ENCODE measurements at regions not wholly inside any gene's neighbourhood (a gene's known extent, or its start where the extent isn't known, plus 50 kb on each side); places are given as distances from the start of the nearest gene placed in this dataset.

DNA sequence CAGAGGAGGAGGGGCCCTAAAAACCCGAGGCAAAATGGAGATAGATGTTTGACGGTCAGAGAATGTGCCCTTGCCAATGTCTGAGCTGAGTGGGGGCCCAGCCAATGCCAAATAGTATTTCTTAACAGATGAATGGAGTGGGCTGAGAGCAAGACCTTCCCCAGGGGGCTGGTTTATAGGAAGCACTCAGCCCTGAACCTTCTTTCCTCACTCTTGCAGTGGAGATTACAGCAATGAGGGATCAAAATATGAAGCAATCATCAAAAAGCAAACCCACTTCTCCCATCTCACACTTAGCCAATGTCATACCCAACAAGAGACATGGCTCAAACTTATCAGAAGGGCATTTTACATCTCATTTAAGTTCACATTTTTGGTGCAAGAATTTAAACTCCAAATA is 350.3 kb downstream of the GADD45G start:
- H3K79me1 ChIP-seq (ENCODE audit: low read depth, low read length): no peaks in the 10 kb centered on the region
- DNase-seq (ENCODE audit: low spot score): no peak
- no CpG with 5 or more reads among the region's 2 CpGs for WGBS, 2 donors (ENCODE audit: extremely low coverage in 2 of 2, insufficient read length in 2 of 2, insufficient replicate concordance in 1 of 2)
- no peaks in the 10 kb centered on the region for H3K9me3 ChIP-seq (replicated peaks in 1 of 2; ENCODE audit: control insufficient read depth in 2 of 2, insufficient read depth in 1 of 2, low read depth in 1 of 2, low read length in 2 of 2)
- H3K14ac ChIP-seq (ENCODE audit: low read length): no peak overlapping the region
- H3K4me2 ChIP-seq (ENCODE audit: insufficient read depth, low read length, poor library complexity, severe bottlenecking): no peak overlapping the region
- no peaks in the 10 kb centered on the region for H3K4me1 ChIP-seq (ENCODE audit: control insufficient read depth in 2 of 2, insufficient read depth in 1 of 2, low read depth in 1 of 2, low read length in 2 of 2)
- no peak overlapping the region for H4K91ac ChIP-seq (ENCODE audit: low read depth, low read length, poor library complexity)
- H3K4me3 ChIP-seq (ENCODE audit: low read length in 2 of 2): no peak overlapping the region
- H2AFZ ChIP-seq (ENCODE audit: low read length): no peak overlapping the region
- no peak overlapping the region for H3K18ac ChIP-seq (ENCODE audit: low read length)
- no peaks in the 10 kb centered on the region for H3K36me3 ChIP-seq (replicated peaks in 1 of 2; ENCODE audit: control insufficient read depth in 2 of 2, insufficient read depth in 2 of 2, low read length in 2 of 2)
- H3K27me3 ChIP-seq (ENCODE audit: control insufficient read depth in 3 of 3, insufficient read depth in 3 of 3, low read depth in 1 of 3, low read length in 3 of 3): no peaks in the 10 kb centered on the region
- H2AK5ac ChIP-seq (ENCODE audit: low read depth, low read length): no peak overlapping the region
- no peak overlapping the region for H3K4ac ChIP-seq (ENCODE audit: low read length)
- H3K9ac ChIP-seq (ENCODE audit: low read depth, low read length, poor library complexity): no peak overlapping the region
- H2BK120ac ChIP-seq (ENCODE audit: low read depth, low read length): no peak overlapping the region
- no peak overlapping the region for H3K23ac ChIP-seq (ENCODE audit: low read depth, low read length, poor library complexity)
- H4K8ac ChIP-seq (ENCODE audit: low read depth, low read length): no peak overlapping the region
- no peak overlapping the region for H3K27ac ChIP-seq (replicated peaks; ENCODE audit: low read length)
- no peak overlapping the region for H2BK15ac ChIP-seq (ENCODE audit: low read length)
- H2BK12ac ChIP-seq (ENCODE audit: low read length): no peak overlapping the region
- no peak overlapping the region for H2BK5ac ChIP-seq (ENCODE audit: low read length)

- Histone ChIP-seq H3K9me3 (replicated peaks in 1 of 2; ENCODE audit: control insufficient read depth in 2 of 2, insufficient read depth in 1 of 2, low read depth in 1 of 2, low read length in 2 of 2) (no peaks in the 10 kb centered on the region), H3K23ac (ENCODE audit: low read depth, low read length, poor library complexity) (no peak overlapping the region), H3K14ac (ENCODE audit: low read length) (no peak overlapping the region), H3K4me1 (ENCODE audit: control insufficient read depth in 2 of 2, insufficient read depth in 1 of 2, low read depth in 1 of 2, low read length in 2 of 2) (no peaks in the 10 kb centered on the region), H3K9ac (ENCODE audit: low read depth, low read length, poor library complexity) (no peak overlapping the region), H3K18ac (ENCODE audit: low read length) (no peak overlapping the region), H3K4ac (ENCODE audit: low read length) (no peak overlapping the region), H3K4me3 (ENCODE audit: low read length in 2 of 2) (no peak overlapping the region), H2AK5ac (ENCODE audit: low read depth, low read length) (no peak overlapping the region), H3K27me3 (ENCODE audit: control insufficient read depth in 3 of 3, insufficient read depth in 3 of 3, low read depth in 1 of 3, low read length in 3 of 3) (no peaks in the 10 kb centered on the region), H2BK12ac (ENCODE audit: low read length) (no peak overlapping the region), H3K4me2 (ENCODE audit: insufficient read depth, low read length, poor library complexity, severe bottlenecking) (no peak overlapping the region), H2BK5ac (ENCODE audit: low read length) (no peak overlapping the region), H2BK15ac (ENCODE audit: low read length) (no peak overlapping the region), H4K91ac (ENCODE audit: low read depth, low read length, poor library complexity) (no peak overlapping the region), H3K36me3 (replicated peaks in 1 of 2; ENCODE audit: control insufficient read depth in 2 of 2, insufficient read depth in 2 of 2, low read length in 2 of 2) (no peaks in the 10 kb centered on the region), H3K27ac (replicated peaks; ENCODE audit: low read length) (no peak overlapping the region), H4K8ac (ENCODE audit: low read depth, low read length) (no peak overlapping the region), H2AFZ (ENCODE audit: low read length) (no peak overlapping the region), H2BK120ac (ENCODE audit: low read depth, low read length) (no peak overlapping the region), H3K79me1 (ENCODE audit: low read depth, low read length) (no peaks in the 10 kb centered on the region)
- WGBS, 2 donors (ENCODE audit: extremely low coverage in 2 of 2, insufficient read length in 2 of 2, insufficient replicate concordance in 1 of 2): no CpG with 5 or more reads among the region's 1 CpG
- no peak for DNase-seq (ENCODE audit: low spot score)
Observed at GRCh38 chr9:89955626-89956025, 350.8 kb downstream of the GADD45G start.

DNA sequence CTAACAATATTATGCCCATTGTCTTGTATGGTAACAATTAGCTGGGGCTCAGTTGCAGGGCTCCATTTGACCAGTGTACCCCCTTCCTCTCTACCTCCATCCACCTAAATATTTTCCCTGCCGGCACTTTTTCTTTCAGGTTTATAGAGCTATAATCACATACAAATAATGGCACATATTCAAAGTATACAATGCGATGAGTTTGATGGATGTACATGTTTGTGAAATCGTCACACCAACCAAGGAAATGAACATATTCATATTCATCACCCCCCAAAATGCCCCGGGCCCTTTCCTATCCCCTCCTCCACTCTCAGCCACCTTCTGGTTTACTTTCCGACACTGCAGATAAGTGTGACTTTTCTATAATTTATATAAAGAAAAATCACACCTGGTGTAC is 351.5 kb downstream of the GADD45G start:
- no peak overlapping the region for H4K91ac ChIP-seq (ENCODE audit: low read depth, low read length, poor library complexity)
- no peak overlapping the region for H3K14ac ChIP-seq (ENCODE audit: low read length)
- no peak overlapping the region for H2BK15ac ChIP-seq (ENCODE audit: low read length)
- no peak overlapping the region for H2AK5ac ChIP-seq (ENCODE audit: low read depth, low read length)
- H3K9ac ChIP-seq (ENCODE audit: low read depth, low read length, poor library complexity): no peak overlapping the region
- H2AFZ ChIP-seq (ENCODE audit: low read length): no peak overlapping the region
- no peaks in the 10 kb centered on the region for H3K27me3 ChIP-seq (ENCODE audit: control insufficient read depth in 3 of 3, insufficient read depth in 3 of 3, low read depth in 1 of 3, low read length in 3 of 3)
- no peak overlapping the region for H2BK120ac ChIP-seq (ENCODE audit: low read depth, low read length)
- no peaks in the 10 kb centered on the region for H3K36me3 ChIP-seq (replicated peaks in 1 of 2; ENCODE audit: control insufficient read depth in 2 of 2, insufficient read depth in 2 of 2, low read length in 2 of 2)
- H3K23ac ChIP-seq (ENCODE audit: low read depth, low read length, poor library complexity): no peak overlapping the region
- no peak overlapping the region for H2BK12ac ChIP-seq (ENCODE audit: low read length)
- no peak overlapping the region for H3K4me3 ChIP-seq (ENCODE audit: low read length in 2 of 2)
- no peaks in the 10 kb centered on the region for H3K4me1 ChIP-seq (ENCODE audit: control insufficient read depth in 2 of 2, insufficient read depth in 1 of 2, low read depth in 1 of 2, low read length in 2 of 2)
- H3K27ac ChIP-seq (replicated peaks; ENCODE audit: low read length): no peak overlapping the region
- no peak overlapping the region for H4K8ac ChIP-seq (ENCODE audit: low read depth, low read length)
- no peak for DNase-seq (ENCODE audit: low spot score)
- H3K4me2 ChIP-seq (ENCODE audit: insufficient read depth, low read length, poor library complexity, severe bottlenecking): no peak overlapping the region
- no peaks in the 10 kb centered on the region for H3K79me1 ChIP-seq (ENCODE audit: low read depth, low read length)
- no peaks in the 10 kb centered on the region for H3K9me3 ChIP-seq (replicated peaks in 1 of 2; ENCODE audit: control insufficient read depth in 2 of 2, insufficient read depth in 1 of 2, low read depth in 1 of 2, low read length in 2 of 2)
- H3K4ac ChIP-seq (ENCODE audit: low read length): no peak overlapping the region
- WGBS, 2 donors (ENCODE audit: extremely low coverage in 2 of 2, insufficient read length in 2 of 2, insufficient replicate concordance in 1 of 2): no CpG with 5 or more reads among the region's 5 CpGs
- no peak overlapping the region for H2BK5ac ChIP-seq (ENCODE audit: low read length)
- H3K18ac ChIP-seq (ENCODE audit: low read length): no peak overlapping the region

DNA sequence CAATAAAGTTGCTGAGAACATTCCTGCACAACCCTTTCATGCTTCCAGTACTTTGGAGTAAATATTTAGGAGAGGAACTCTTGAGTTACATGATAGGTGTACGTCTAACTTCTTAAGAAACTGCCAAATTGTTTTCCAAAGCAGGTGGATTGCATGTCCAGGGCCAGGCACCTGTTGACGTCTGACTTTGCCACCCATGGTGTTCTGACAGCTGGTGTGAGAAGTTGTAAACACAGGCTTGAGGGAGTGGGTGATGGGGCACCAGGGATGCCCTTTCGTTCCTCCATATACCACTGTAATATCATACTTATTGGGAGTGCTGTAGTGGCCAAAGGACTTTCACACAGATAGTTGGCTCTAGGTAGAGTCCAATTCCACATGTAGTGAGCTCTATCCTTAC is 352.1 kb downstream of the GADD45G start:
- H2BK5ac ChIP-seq (ENCODE audit: low read length): no peak overlapping the region
- H2BK120ac ChIP-seq (ENCODE audit: low read depth, low read length): no peak overlapping the region
- H3K4me1 ChIP-seq (ENCODE audit: control insufficient read depth in 2 of 2, insufficient read depth in 1 of 2, low read depth in 1 of 2, low read length in 2 of 2): no peaks in the 10 kb centered on the region
- H4K91ac ChIP-seq (ENCODE audit: low read depth, low read length, poor library complexity): no peak overlapping the region
- no peak overlapping the region for H3K4me3 ChIP-seq (ENCODE audit: low read length in 2 of 2)
- DNase-seq (ENCODE audit: low spot score): no peak
- no peak overlapping the region for H3K27ac ChIP-seq (replicated peaks; ENCODE audit: low read length)
- H2AFZ ChIP-seq (ENCODE audit: low read length): no peak overlapping the region
- no peak overlapping the region for H3K9ac ChIP-seq (ENCODE audit: low read depth, low read length, poor library complexity)
- no peak overlapping the region for H3K23ac ChIP-seq (ENCODE audit: low read depth, low read length, poor library complexity)
- H3K36me3 ChIP-seq (replicated peaks in 1 of 2; ENCODE audit: control insufficient read depth in 2 of 2, insufficient read depth in 2 of 2, low read length in 2 of 2): no peaks in the 10 kb centered on the region
- no peak overlapping the region for H2BK12ac ChIP-seq (ENCODE audit: low read length)
- no peaks in the 10 kb centered on the region for H3K27me3 ChIP-seq (ENCODE audit: control insufficient read depth in 3 of 3, insufficient read depth in 3 of 3, low read depth in 1 of 3, low read length in 3 of 3)
- no CpG with 5 or more reads among the region's 3 CpGs for WGBS, 2 donors (ENCODE audit: extremely low coverage in 2 of 2, insufficient read length in 2 of 2, insufficient replicate concordance in 1 of 2)
- no peaks in the 10 kb centered on the region for H3K79me1 ChIP-seq (ENCODE audit: low read depth, low read length)
- no peak overlapping the region for H3K14ac ChIP-seq (ENCODE audit: low read length)
- no peak overlapping the region for H2BK15ac ChIP-seq (ENCODE audit: low read length)
- no peak overlapping the region for H2AK5ac ChIP-seq (ENCODE audit: low read depth, low read length)
- no peak overlapping the region for H4K8ac ChIP-seq (ENCODE audit: low read depth, low read length)
- H3K9me3 ChIP-seq (replicated peaks in 1 of 2; ENCODE audit: control insufficient read depth in 2 of 2, insufficient read depth in 1 of 2, low read depth in 1 of 2, low read length in 2 of 2): no peaks in the 10 kb centered on the region
- H3K4ac ChIP-seq (ENCODE audit: low read length): no peak overlapping the region
- H3K4me2 ChIP-seq (ENCODE audit: insufficient read depth, low read length, poor library complexity, severe bottlenecking): no peak overlapping the region
- H3K18ac ChIP-seq (ENCODE audit: low read length): no peak overlapping the region

Data from neuronal stem cell (in vitro differentiated cells).